Breast epithelium (tissue), 4 donors: ENCODE measurements at regions not wholly inside any gene's neighbourhood (a gene's known extent, or its start where the extent isn't known, plus 50 kb on each side); places are given as distances from the start of the nearest gene placed in this dataset.

Experiments used
- DNase-seq, 2 donors: peaks; one replicate each; pipeline ENCODE4 v3.0.0-alpha.2; 2019; ENCODE audit warnings: low spot score in 2 of 2
- H3K27ac ChIP-seq, 2 donors: fragments of 200-600 bp; sonication (generic) in 1 of 2; one replicate each; pipeline ENCODE4 v1.5.1; 2016 to 2019; ENCODE audit warnings: mild to moderate bottlenecking in 1 of 2
- H3K27me3 ChIP-seq, 2 donors: fragments of 200-600 bp; sonication (generic) in 1 of 2; one replicate each; pipeline versions ENCODE4 v1.5.1 to v1.6.0; 2017 to 2019; ENCODE audit warnings: control low read depth in 1 of 2, mild to moderate bottlenecking in 1 of 2
- H3K36me3 ChIP-seq: fragments of 200-600 bp; one replicate; pipeline ENCODE4 v1.5.1; 2019
- H3K4me1 ChIP-seq, 2 donors: fragments of 200-600 bp; sonication (generic); one replicate each; pipeline ENCODE4 v1.5.1; 2016 to 2019; ENCODE audit warnings: control low read depth in 1 of 2
- H3K4me3 ChIP-seq, 3 donors: fragments of 200-600 bp; sonication (generic); 1 replicate in 2 of 3; 2 replicates in 1 of 3; pipeline ENCODE4 v1.5.1; 2016 to 2019; ENCODE audit warnings: mild to moderate bottlenecking in 3 of 3, moderate library complexity in 2 of 3
- H3K9me3 ChIP-seq, 2 donors: fragments of 200-600 bp; sonication (generic) in 1 of 2; one replicate each; pipeline ENCODE4 v1.5.1; 2016 to 2019; ENCODE audit warnings: control low read depth in 1 of 2
- POLR2A ChIP-seq: fragments of 450-650 bp; IDR thresholded peaks from one replicate; pipeline ENCODE4 v1.6.1; 2016; ENCODE audit warnings: antibody characterized with exemption, mild to moderate bottlenecking, moderate library complexity
- POLR2AphosphoS5 ChIP-seq, 3 donors: sonication (generic); formaldehyde crosslinking; IDR thresholded peaks; one replicate each; pipeline ENCODE4 v1.6.1; 2017; ENCODE audit warnings: antibody characterized with exemption in 3 of 3
- intact Hi-C: fragments of 100-400 bp; cut with DNase I; formaldehyde crosslinking; loops from one replicate; pipeline ENCODE4 v1.15.1; 2023; ENCODE audit warnings: low total_unique reads
- TF ChIP-seq, protein P1 (sequence below), 3 donors: fragments of 450-650 bp; IDR thresholded peaks; one replicate each; pipeline ENCODE4 v1.5.1; 2016 to 2017; ENCODE audit warnings: antibody characterized with exemption in 3 of 3, mild to moderate bottlenecking in 3 of 3, moderate library complexity in 3 of 3

DNA sequence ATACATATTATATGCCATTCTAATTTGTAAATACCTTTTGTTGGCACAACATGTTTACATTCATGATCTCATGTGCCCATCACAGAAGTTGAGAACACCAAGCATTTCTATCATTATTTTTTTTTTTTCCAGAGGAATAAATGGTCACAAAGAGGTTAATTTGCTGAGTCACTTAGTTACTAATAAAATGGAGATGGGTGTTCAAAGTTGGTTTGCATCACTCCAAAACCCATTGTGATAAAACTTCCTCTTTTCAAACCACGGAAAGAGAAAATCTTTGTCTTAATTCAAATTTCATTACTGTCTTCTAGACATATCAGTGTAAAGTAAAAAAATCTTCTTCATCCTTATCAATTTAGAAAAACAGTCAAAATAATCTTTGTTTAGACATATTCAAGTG is 636.8 kb upstream of the CCDC179 start:
- Histone ChIP-seq H3K27me3 (no peaks in the 10 kb centered on the region), H3K4me3 (no peak overlapping the region), H3K36me3 (no peaks in the 10 kb centered on the region), H3K27ac (no peak overlapping the region), H3K4me1 (no peaks in the 10 kb centered on the region), H3K9me3 (no peaks in the 10 kb centered on the region)
- intact Hi-C loops, result no loop called here
- TF ChIP-seq POLR2A (no peak), POLR2AphosphoS5 (IDR thresholded peaks at IDR 0.05) (no peak)
- TF ChIP-seq, protein P1, sequence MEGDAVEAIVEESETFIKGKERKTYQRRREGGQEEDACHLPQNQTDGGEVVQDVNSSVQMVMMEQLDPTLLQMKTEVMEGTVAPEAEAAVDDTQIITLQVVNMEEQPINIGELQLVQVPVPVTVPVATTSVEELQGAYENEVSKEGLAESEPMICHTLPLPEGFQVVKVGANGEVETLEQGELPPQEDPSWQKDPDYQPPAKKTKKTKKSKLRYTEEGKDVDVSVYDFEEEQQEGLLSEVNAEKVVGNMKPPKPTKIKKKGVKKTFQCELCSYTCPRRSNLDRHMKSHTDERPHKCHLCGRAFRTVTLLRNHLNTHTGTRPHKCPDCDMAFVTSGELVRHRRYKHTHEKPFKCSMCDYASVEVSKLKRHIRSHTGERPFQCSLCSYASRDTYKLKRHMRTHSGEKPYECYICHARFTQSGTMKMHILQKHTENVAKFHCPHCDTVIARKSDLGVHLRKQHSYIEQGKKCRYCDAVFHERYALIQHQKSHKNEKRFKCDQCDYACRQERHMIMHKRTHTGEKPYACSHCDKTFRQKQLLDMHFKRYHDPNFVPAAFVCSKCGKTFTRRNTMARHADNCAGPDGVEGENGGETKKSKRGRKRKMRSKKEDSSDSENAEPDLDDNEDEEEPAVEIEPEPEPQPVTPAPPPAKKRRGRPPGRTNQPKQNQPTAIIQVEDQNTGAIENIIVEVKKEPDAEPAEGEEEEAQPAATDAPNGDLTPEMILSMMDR (IDR thresholded peaks at IDR 0.05), result no peak
- DNase-seq, result no peak

DNA sequence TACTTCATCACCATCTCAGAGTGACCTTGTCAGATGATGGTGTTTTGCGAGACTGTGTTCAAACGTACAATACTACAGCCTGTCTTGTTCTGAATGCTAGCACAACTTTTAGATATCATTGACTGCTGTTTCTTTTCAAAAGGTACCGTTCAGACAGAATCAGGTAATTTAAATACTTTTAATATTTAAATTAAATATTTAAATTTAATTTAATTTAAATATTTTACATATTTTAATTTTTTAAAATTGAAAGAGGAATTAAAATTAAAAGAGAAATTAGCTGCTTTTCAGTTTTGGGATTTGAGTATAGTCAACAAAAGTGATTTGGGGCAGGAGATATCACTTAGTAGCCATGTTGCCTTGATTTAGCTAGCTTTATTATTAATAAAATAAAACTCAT is 642.1 kb upstream of the CCDC179 start:
- Histone ChIP-seq H3K4me3 (no peak overlapping the region), H3K4me1 (no peaks in the 10 kb centered on the region), H3K9me3 (no peaks in the 10 kb centered on the region), H3K36me3 (no peaks in the 10 kb centered on the region), H3K27ac (no peak overlapping the region), H3K27me3 (no peaks in the 10 kb centered on the region)
- no peak for TF ChIP-seq POLR2AphosphoS5 (IDR thresholded peaks at IDR 0.05)
- no peak for TF ChIP-seq POLR2A
- TF ChIP-seq, protein P1 (IDR thresholded peaks at IDR 0.05), result no peak
- no peak for DNase-seq
- intact Hi-C loops, result no loop called here

DNA sequence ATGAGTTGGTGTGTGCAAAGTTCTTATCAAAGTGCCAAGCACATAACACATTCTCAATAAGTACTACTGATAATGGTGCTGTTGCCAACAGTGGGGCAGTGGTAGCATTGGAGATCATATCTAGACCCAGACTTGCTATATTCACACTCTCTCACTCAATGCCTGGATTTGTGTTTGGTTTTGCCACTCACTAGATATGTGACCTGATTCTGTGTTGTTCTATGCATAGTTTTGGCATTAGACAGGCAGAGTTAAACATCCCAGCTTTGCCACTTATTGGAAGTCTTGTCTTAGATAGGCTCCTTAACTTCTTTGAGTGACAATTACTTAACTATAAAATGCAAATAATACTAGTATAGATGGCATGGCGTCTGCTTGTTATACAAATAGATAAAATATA is 642.6 kb upstream of the CCDC179 start:
- Histone ChIP-seq H3K9me3 (no peaks in the 10 kb centered on the region), H3K4me1 (no peaks in the 10 kb centered on the region), H3K27me3 (no peaks in the 10 kb centered on the region), H3K4me3 (no peak overlapping the region), H3K36me3 (no peaks in the 10 kb centered on the region), H3K27ac (no peak overlapping the region)
- no peak for DNase-seq
- TF ChIP-seq, protein P1 (IDR thresholded peaks at IDR 0.05), result no peak
- TF ChIP-seq POLR2AphosphoS5 (IDR thresholded peaks at IDR 0.05) (no peak), POLR2A (no peak)
- intact Hi-C loops, result no loop called here

DNA sequence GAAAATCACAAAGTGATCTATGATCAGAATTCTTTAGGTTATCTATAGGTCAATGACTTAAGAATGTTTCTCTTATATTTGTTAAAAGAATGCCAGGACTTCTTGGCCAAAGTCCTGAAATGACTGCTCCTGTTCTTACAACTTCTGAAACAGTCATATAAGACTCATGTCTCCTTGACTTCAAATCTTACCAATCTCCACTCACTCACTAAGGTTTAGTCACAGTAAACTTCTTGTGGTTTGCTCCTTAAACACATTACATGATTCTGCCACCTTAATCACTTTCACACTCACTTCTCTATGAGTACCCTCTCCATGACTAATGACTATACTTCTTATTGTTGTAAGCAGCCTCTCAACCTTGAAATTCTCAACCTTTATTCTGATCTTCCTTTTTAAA is 648.7 kb upstream of the CCDC179 start:
- Histone ChIP-seq H3K27me3 (no peaks in the 10 kb centered on the region), H3K4me3 (no peak overlapping the region), H3K36me3 (no peaks in the 10 kb centered on the region), H3K4me1 (no peaks in the 10 kb centered on the region), H3K9me3 (no peaks in the 10 kb centered on the region), H3K27ac (no peak overlapping the region)
- TF ChIP-seq, protein P1 (IDR thresholded peaks at IDR 0.05), result no peak
- TF ChIP-seq POLR2AphosphoS5 (IDR thresholded peaks at IDR 0.05) (no peak), POLR2A (no peak)
- DNase-seq, result no peak
- intact Hi-C loops, result no loop called here

DNA sequence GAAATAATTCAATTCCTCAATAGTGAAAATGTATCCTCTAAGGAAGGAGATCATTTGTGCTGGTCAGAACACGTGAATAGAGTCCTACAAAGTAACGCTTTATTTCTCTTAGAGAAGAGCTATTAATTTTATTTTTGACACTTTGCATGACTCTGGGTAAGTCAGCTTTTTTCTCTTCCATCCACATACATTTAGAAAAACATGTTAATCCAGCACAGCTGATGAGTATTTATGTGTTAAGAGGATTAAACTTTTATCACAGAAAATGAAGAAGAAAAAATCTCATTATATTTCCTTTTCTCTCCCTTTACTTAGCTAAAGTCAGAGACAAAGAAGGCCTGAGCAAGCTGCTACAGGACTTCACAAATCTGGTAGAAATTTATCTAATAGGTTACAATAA is 649.5 kb upstream of the CCDC179 start:
- Histone ChIP-seq H3K27me3 (no peaks in the 10 kb centered on the region), H3K36me3 (no peaks in the 10 kb centered on the region), H3K9me3 (no peaks in the 10 kb centered on the region), H3K27ac (no peak overlapping the region), H3K4me1 (no peaks in the 10 kb centered on the region), H3K4me3 (no peak overlapping the region)
- DNase-seq, result no peak
- TF ChIP-seq POLR2A (no peak), POLR2AphosphoS5 (IDR thresholded peaks at IDR 0.05) (no peak)
- TF ChIP-seq, protein P1 (IDR thresholded peaks at IDR 0.05), result no peak
- intact Hi-C loops, result no loop called here
